HG02798 (cell line): ENCODE measurements at regions not wholly inside any gene's neighbourhood (a gene's known extent, or its start where the extent isn't known, plus 50 kb on each side); places are given as distances from the start of the nearest gene placed in this dataset.

Source experiments
- ATAC-seq: cut with Tn5 transposase; IDR thresholded peaks from one replicate; pipeline ENCODE4 v1.9.1; 2021; ENCODE audit warnings: mild to moderate bottlenecking; ENCODE audit not compliant: unreplicated experiment, poor library complexity

DNA sequence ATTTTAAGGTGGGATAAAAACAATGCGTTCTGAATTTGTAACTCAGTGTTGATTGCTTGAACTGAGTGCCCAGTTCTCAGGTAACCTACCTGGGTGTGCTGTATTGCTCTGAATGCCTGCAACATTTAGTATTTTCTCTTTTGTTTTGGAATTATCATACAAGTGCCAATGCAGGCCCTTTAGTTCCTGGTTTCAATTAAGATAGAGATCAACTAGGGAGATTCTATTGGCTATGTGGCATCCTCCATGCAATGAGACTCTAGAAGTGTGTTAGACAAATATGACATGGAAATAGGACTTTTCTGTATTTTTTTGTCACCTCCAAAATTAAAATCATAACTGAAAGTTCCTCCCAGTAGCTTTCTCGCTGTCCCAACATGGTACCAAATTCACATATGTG lies 438.7 kb upstream of the IGFBP7 start:
- no peak for ATAC-seq

DNA sequence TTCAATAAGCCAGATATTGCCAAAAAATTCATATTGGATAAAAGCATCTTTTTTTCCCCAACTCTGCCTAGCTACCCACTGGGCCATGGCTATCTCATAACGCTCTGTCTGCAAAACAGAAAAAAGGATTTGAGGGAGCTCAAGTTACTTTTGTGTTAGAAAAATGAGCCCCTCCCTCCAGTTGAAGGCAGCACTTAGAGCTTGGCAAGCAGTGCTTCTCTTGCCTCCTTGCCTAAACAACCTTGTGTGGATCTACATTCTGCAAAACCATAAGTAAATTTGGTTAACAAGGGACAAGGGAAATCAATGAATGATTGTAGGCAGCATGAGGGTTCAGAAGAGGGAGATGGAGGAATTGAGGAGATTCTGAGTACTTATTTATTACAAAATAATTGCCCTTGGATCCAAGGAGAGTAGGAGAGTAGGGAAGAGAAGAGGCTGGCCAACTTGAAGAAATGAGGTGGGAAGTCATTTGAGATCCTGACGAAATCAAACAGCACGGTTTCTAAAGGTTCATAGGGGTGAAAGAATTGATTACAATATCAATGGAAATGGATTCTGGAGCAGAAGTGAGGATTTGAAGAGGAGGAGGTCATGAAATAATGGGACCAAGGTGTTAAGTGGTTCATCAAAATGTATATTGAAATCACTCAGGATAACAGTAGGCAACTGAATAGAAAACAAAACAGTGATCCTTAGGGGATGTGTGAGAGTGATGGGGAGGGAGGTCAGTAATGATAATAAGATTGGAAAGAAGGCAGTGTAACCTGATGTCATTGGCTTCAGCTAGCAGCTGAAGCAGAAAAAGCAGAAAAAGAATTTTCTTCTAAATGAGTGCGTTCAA lies 434.8 kb upstream of the IGFBP7 start:
- ATAC-seq: no peak

DNA sequence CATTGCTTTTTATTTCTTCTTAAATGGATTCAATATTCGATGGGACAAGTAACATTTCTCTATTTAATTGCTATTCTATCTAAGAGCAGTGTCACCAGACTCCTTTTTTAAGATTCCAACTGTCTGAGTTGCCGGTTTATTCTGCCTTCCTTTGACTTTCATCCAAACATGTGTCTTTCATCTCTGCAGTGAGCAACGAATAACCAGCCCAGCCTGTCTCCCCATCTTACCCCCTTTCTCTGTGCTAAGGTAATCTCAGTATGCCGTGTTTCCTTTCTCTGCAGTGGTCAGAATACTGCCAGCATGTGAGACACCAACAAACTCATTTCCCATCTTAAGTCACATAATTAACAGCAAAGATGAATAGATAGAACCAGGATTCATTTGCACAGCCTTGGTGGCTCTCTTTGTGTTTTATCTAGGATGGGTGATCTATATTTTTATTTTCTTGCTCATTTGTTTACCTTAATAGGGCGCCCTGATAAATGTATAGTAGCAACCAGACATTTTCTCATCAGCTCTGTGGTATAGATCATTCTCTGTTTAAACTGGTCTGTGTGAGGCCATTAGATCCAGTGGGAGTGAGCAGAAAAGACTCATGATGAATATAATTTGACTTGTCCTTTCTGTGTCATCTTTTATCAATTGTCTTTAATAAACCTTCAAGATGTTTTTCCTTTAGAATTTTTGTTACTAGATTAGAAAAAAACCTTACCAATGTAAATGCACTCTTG lies 394.8 kb upstream of the IGFBP7 start:
- no peak for ATAC-seq

DNA sequence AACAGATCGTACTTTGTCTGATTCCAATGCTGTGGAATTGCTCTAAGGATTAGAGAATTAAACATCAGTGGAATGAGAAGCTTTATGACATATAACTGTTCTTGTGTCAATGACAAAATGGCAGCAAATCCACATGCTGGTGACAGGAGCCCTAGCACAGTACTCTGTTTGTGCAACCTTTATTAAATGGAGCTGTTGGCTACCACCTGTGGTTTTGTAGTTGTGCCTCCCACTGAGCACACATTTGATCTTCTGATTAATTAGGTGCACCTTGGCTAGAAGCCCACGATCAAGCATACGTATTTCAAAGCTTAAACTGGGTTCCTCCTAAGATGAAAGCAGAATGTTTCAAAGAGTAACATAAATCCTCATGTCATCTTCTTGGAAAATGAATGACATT lies 394.0 kb upstream of the IGFBP7 start:
- ATAC-seq: no peak

DNA sequence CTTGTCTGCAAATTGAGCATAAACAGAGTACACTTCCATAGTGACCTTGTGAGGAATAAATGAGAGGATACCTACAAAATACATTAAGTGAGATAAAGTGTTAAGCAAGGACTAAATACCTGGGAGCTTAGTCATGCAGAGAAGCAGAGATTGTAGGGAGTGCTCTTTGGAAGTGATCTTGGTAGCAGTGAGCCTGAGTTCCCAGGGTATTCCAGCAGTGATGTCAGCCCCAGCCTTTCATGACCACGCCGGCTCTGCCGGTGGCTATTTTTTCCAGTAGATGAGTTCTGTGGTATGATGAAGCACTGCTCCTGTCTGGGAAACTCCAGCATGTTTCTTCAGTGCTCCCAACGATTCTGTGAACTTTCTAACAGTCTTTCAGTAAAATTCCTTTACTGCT lies 391.5 kb upstream of the IGFBP7 start:
- ATAC-seq: no peak

DNA sequence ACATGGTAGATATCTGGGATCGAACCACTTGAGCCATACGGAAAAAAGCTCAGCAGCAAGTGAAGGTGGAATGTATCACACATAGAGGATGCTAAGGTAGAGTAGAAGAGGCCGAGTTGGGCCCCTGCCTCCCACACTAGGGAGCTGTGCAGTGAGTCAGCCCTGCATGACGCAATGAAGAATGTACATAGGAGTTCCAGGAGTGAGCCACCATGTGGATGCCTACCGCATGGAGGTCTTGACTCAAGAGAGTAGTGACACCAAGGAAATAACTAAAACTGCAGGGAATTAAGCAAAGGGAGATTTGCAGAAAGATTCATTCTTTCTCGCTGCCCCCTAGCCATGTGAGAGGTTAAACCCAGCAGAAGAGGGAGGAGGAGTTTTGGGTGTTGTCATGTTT lies 389.6 kb upstream of the IGFBP7 start:
- no peak for ATAC-seq

DNA sequence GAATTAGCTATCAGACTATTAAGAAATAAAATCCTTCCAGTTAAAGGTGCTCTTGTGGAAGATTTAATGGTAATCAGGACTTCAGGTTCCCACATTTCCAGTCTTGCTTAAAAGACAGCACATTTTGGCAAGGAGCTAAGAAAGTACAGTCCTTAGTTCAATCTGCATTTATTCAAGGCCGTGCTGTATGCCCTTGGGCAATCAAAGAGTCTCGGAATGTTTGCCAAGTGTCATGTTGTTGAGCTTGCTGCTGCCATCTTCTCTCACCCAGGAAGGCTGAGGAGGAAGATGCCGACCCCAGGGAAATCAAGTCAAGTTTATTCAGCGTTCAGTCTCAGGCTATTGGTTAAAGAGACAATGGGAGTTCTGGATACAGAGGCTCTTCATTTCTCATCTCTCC lies 388.1 kb upstream of the IGFBP7 start:
- ATAC-seq: no peak

DNA sequence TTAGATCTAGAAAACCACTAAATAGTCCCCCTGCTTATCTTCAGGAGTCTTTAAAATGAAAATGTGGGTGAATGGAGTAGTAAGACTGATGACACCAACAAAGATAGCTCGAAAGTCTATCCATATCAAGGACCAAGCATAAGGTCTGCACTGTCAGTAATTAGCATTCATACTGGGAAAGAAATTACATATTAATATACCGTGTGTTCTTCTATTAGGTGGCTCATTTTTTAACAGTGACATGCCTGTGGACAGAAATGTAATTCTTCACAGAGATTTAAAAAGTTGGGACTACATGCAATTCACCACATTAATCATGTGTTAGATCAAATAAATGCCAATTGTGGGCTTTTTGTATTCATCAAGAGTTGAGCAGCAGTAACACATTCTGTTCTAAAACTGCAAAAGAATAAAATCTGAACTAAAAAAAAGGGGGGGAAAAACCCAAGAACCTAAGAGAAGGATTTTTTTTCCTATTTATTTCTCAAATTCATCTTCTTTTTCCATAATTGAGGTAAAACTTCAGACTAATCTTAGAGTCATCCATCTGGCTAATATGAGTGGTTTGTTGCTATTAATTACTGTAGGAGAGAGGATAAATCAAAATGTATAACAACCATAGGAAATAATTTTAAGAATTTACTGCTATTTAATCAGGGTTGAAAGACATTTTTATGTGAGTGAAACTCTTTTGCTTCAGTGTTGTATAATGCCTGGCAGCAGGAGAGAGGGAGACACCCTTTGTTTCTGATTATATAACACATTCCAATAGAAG lies 386.7 kb upstream of the IGFBP7 start:
- no peak for ATAC-seq

DNA sequence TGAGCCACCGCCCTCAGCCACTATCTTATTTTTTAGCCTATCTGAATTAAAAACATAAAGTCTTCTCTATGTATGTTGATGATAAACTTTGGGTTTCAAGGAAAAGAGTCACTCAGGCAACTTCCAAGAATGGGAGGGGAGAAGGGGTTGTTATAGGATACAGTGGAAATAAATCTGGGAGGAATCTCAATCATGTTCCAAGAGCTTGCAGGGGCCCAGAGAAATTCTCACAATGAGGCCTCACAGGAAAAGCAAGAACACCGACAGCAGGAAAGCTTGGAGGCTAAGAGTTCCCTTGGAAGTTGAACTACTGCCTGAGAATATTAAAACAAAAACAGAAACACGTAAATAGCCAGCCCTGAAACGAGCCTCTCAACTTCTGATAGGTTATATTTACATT lies 384.6 kb upstream of the IGFBP7 start:
- no peak for ATAC-seq

DNA sequence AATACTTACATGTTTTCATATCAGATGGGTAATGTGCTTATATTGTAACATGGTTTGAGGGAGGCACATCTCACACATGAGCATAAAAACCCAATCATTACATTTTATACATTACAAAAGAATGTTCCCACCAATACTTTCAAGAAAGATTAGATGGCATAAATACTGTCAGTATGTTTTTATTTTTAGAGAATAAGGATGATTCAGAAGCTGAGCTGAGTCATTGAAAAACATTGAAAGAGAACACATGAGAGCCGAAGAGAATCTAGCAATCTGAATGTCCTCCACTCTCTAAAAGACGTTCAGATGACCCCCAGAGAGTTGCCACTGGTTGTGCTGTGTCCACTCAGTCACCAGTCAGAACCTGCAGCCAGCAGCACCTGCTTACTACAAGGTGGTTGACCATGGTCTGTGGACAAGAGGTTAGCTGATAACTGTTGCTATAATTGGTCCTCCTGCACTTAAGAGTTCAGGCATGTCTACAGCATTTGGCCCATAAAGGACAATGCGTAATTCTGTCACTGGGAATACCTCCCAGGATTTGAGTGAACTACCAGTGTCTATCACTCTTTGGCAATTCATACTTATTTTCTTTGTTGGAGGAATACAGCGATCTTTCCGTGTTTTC lies 382.2 kb upstream of the IGFBP7 start:
- no peak for ATAC-seq

DNA sequence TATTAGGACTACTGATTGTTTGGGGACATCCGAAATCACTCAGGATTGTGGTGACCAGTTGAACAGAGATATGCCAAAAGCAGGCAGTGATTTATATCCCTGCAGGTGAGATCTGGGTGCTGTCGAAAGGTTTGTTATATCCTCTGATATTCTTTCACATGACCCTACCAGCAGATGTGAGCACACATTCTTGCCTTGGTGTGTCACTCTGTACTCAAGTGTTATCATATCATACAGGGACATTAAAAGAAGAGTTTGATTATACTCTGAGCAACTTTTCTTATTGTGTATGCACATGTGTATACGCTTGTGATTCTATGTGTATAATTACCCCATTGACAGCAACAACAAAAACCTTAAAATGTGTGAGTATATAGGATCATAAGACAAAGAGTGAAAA lies 381.2 kb upstream of the IGFBP7 start:
- ATAC-seq: no peak

DNA sequence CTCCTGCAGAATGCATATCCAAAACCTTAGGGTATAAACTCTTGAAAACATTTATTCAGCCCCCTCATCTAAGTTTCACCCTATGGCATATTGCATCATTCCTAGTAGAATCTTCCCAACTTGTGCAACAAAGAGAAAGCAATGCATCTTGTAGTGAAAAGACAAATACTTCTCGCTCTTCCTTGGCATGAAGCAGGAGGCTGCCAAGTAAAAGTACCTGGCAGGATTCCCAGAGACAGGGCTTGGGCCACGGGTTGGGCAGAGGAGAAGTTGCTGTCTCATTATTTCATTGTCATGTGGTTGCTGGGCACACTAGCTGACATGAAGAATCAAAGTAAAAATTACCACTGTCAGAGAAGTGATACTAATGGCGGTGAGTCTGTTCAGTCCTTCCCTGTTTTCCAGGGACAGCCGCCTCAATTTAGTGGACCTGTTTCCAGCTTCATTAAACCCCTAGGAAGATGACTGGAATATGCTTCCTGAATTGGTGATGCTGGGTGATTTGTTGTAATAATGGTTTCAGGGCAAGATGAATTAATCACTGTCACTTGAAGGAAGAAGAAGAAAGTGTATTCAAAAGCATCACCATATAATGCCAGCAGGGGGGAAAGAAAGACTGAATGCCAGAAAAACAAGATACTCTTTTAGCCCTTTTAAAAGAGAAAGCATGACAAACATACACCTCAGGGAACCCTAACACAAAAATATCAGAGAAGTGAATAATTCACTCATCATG lies 380.5 kb upstream of the IGFBP7 start:
- no peak for ATAC-seq

DNA sequence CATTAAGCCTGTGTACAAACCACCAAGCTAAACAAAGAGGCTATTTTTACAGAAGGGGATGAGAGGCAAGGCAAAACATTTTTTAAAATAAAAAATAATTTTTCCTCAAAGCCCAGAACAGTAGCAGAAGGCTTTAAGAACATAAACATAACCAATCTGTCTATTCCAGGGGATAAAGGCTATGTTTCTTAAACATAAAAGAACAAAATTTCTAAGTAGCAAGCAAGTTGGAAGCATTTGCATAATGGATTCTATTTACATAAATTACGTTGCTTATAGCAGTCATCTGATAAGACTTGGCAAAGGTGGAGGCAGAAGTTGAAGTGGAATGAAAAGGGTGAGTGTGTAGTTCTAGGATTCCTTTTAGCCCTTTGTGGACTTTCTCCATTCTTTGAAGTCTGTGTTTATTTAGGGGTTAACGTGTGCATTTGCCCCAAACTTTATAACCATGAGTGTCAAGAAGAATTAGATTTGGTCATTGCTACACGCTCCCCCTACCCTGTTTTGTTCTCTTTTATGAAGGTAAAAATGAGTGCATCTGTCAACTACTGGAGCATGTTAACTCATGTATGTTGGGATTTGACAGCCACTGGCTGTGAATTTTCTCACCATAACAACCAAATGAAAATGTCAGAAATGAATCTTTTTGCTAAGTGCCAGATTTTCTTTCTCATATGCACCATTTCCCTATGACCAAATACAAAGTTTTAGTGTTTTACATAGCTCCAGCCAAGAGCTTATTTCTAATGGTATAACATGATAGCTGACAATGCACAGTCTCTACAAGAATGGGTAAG lies 378.4 kb upstream of the IGFBP7 start:
- no peak for ATAC-seq

DNA sequence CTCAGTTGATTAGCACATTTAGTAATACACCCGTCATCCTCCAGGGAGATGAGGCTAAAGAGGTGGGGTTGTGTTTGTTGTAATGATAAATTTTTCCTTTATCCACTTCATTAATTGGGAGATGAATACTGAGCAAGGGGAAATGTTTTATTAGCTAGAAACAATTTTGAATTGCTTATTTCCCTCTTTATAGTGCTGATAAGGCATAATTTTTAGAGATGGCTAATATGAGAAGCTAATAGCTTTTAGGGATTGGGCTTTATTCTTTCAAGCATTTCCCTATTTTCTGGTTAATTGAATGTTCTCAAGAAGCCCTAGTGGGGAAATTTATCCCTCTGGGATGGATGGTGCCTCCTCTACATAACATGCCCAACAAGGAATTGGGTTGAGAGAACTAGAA lies 365.2 kb upstream of the IGFBP7 start:
- no peak for ATAC-seq

DNA sequence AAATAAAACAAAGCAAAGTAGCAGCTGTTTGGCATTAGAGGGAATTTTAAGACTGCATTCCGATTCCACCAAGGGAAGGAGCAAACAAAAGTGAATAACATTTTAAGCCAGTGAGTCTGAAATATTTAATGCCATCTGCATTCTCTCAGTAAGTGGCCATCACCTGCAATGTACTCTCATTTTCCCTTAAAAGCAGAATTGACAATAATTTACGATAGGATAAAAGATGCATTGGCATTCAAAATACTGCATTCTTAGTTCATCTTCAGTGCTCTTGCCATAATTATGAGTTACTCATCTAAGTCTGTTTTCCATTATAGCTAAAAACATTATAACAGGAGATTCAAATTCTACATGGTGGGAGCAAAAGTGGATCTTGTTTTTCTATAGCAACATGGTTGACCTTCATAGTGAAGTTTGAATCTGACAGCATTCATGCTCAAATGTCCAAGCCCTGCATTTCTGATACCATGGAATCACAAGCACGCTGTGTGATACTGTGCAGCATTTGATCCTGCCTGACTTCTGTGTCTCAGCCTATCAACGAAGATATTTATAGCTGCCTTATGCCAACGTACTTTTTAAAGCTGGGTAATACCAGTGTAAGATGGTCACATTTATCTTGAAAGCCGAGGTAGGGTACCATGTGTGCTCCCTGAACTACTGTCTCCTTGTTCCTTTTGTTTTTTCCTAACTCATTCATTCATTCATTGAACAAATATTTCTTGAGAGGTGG lies 355.3 kb upstream of the IGFBP7 start:
- no peak for ATAC-seq

DNA sequence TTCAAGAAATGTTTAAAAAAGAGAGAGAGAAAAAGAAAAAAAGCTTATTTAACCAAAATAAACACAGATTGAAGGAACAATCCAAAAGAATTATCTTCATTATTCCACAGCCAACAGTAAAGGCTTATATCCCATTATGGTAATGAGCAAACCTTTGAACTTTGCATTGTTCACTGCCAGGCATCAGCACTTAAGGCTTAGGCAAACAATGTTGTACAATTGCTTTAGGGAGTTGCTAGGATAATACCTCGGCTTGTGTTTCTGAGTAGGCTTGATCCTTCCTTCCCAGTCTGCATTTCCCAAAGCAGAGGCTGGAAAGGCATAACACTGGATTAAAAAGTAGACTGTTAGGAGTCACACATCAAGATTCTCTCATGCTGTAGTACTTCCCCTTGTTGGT lies 352.7 kb upstream of the IGFBP7 start:
- ATAC-seq: no peak

DNA sequence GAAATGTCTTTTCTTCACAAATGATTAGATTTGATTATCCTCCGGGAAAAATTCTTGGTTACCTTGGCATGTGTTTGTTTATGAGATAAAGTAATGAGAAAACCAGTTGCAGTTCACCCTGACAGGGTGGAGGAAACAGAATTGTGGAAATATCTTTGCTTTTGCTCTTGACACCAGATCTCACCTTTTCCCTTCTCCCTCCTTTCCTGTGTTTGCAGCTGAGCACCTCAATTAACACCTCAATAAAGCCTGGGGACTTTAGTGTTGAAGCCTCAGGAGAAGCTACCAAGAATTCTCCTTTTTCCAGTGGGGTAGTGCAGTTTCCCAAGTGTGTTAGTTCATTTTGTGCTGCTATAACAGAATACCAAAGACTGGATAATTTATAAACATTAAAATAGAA lies 350.8 kb upstream of the IGFBP7 start:
- no peak for ATAC-seq

DNA sequence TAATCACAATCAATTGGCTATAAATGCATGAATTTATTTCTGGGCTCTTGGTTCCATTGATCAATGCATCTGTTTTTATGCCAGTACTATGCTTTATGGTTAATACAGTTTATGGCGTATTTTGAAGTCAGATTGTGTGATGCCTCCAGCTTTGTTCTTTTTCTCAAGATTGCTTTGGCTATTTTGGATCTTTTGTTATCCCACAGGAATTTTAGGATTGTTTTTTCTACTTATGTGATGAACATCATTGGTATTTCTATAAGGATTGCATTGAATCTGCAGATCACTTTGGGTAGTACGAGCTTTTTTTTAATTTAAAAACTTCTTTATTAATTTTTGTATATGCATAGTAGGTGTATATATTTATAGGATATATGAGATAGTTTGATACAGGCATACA lies 338.7 kb upstream of the IGFBP7 start:
- no peak for ATAC-seq

DNA sequence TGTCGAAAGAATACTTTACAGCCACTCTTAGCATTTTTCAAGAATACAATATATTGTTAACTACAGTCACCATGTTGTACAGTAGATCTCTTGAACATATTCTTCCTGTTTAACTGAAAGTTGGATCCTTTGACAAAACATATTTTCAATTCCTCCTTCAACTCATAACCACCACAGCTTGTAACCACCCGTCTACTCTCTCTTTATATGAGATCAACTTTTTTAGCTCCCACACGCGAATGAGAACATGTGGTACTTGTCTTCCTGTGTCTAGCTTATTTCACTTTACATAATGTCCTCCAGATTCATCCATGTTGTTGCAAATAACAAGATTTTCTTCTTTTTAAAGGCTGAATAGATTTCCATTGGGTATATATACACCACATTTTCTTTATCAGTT lies 338.3 kb upstream of the IGFBP7 start:
- ATAC-seq: no peak
